Left colon (tissue), 2 donors: ENCODE measurements at regions not wholly inside any gene's neighbourhood (a gene's known extent, or its start where the extent isn't known, plus 50 kb on each side); places are given as distances from the start of the nearest gene placed in this dataset.
"Not testable (repeated sequence)": the region's sequence is repeated elsewhere in the genome, so short reads cannot be mapped to it uniquely, and the experiment has no call there.

Experiments used
- ATAC-seq: fragments of 200-7000 bp; cut with Tn5 transposase; one replicate; pipeline ENCODE4 v1.9.1; 2020; ENCODE audit warnings: mild to moderate bottlenecking, moderate library complexity
- DNase-seq, 2 donors: peaks; one replicate each; pipeline ENCODE4 v3.0.0-alpha.2; 2020
- intact Hi-C, 2 donors: fragments of 100-400 bp; cut with DNase I in 1 of 2; cut with micrococcal nuclease in 1 of 2; formaldehyde crosslinking; loops; one replicate each; pipeline versions ENCODE4 v1.11.2 to v1.14.0; 2022; cut with DNase I, micrococcal nuclease
- donor health status: DM: no; HTN: no; CAD: no.
- donor health status: DM: yes; HTN: yes; CAD: no.

- DNase-seq, intact Hi-C loops, ATAC-seq: not testable (repeated sequence)
Observed at GRCh38 chr21:9811223-9812004, 710.0 kb upstream of the TPTE start.

GRCh38 chr21:9812507-9812906 lies 708.9 kb upstream of the TPTE start:
- intact Hi-C loops, DNase-seq, ATAC-seq: not testable (repeated sequence)

- ATAC-seq, intact Hi-C loops: not testable (repeated sequence)
- DNase-seq = peak in 1 of 2 donors; percentile 25
Observed at GRCh38 chr21:9813894-9814814, 707.2 kb upstream of the TPTE start.

- DNase-seq, intact Hi-C loops, ATAC-seq: not testable (repeated sequence)
Observed at GRCh38 chr21:9815181-9815789, 706.1 kb upstream of the TPTE start.

GRCh38 chr21:9816734-9817334 lies 704.5 kb upstream of the TPTE start:
- DNase-seq, intact Hi-C loops, ATAC-seq: not testable (repeated sequence)

DNA sequence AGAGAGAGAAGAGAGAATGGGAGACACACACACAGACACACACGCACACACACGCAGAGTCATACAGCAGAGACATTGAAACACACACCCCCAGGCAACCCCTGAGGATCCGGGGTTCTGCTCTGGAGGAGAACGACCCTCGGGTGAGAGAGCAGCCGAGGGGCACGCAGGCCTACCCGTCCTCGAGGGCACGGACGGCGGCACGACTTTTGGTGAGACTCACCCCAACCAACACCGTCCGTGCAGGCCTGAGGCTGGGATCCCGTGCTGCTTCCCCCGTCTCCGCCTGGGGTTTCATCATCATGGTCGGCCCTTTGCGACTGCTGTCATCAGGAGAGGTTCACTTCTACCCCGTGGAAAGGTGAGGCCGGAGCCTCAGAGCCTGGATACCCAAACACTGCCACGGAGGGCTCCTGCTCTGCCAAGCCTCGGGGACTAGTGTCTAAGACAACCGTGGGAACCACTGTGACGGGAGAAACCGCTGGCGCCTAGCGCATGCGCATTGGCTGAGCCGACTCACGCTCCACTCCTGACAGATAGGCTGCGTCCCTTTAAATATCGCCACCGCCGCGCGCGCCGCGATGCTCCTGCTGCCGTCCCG lies 703.4 kb upstream of the TPTE start:
- intact Hi-C loops, DNase-seq, ATAC-seq: not testable (repeated sequence)

GRCh38 chr21:9819549-9820192 lies 701.7 kb upstream of the TPTE start:
- DNase-seq, ATAC-seq, intact Hi-C loops: not testable (repeated sequence)

- not testable (repeated sequence) for ATAC-seq
Observed at GRCh38 chr21:9820579-9820978, 700.8 kb upstream of the TPTE start.

DNA sequence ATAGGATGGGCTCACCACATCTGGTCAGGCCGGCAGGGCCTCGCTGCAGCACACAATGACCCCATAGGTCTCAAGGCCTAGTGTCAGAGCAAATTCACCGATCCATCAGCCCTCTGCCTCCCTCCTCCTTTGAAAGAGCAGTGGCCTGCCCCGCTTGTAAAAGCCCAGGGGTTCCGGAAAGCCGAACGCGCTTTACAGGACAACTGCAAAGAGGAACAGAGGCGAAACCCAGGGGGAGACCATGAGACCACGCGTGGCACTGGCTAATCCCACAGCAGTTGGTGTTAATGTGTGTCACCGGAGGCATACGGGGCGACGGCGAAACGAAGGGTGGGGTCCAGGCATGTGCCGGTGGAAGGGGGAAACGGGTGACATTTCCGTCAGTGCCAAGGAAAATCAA lies 699.9 kb upstream of the TPTE start:
- DNase-seq, ATAC-seq, intact Hi-C loops: not testable (repeated sequence)

More at GRCh38 chr21:9820579-9820978, 700.8 kb upstream of the TPTE start:
- intact Hi-C loops, DNase-seq: not testable (repeated sequence)

GRCh38 chr21:9822093-9822820 lies 699.1 kb upstream of the TPTE start:
- intact Hi-C loops, DNase-seq, ATAC-seq: not testable (repeated sequence)

- intact Hi-C loops, ATAC-seq, DNase-seq: not testable (repeated sequence)
Observed at GRCh38 chr21:9823197-9824157, 697.9 kb upstream of the TPTE start.

DNA sequence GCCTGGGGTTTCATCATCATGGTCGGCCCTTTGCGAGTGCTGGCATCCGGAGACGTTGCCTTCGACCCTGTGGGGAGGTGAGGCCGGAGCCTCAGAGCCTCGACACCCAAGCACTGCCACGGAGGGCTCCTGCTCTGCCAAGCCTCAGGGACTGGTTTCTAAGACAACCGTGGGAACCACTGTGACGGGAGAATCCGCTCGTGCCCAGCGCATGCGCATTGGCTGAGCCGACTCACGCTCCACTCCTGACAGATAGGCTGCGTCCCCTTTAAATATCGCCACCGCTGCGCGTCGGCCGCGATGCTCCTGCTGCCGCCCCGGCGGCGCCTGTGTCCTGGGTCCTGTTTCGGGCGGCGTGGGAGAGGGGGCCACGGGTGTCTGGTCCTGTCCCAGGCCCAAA lies 690.6 kb upstream of the TPTE start:
- DNase-seq, ATAC-seq, intact Hi-C loops: not testable (repeated sequence)

- ATAC-seq, DNase-seq: not testable (repeated sequence)
Observed at GRCh38 chr21:9832751-9833150, 688.6 kb upstream of the TPTE start.

DNA sequence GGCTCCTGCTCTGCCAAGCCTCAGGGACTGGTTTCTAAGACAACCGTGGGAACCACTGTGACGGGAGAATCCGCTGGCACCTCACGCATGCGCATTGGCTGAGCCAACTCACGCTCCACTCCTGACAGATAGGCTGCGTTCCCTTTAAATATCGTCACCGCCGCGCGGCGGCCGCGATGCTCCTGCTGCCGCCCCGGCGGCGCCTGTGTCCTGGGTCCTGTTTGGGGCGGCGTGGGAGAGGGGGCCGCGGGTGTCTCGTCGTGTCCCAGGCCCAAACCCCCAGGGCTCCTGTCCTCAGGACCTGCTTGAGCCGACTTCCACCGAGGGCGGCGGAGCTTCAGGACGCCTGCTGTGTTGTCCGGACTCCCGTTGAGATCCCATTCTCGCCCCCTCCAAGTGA lies 684.8 kb upstream of the TPTE start:
- DNase-seq, intact Hi-C loops, ATAC-seq: not testable (repeated sequence)

More at GRCh38 chr21:9832751-9833150, 688.6 kb upstream of the TPTE start:
- intact Hi-C loops = not testable (repeated sequence)

- intact Hi-C loops, DNase-seq, ATAC-seq: not testable (repeated sequence)
Observed at GRCh38 chr21:9837001-9837400, 684.4 kb upstream of the TPTE start.

DNA sequence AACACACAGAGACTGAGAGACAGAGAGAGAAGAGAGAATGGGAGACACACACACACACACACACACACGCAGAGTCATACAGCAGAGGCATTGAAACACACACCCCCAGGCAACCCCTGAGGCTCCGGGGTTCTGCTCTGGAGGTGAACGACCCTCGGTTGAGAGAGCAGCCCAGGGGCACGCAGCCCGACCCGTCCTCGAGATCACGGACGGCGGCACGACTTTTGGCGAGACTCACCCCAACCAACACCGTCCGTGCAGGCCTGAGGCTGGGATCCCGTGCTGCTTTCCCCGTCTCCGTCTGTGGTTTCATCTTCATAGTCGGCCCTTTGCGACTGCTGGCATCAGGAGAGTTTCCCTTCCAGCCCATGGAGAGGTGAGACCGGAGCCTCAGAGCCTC lies 683.9 kb upstream of the TPTE start:
- ATAC-seq, intact Hi-C loops, DNase-seq: not testable (repeated sequence)
